Urothelium cell line (cell line): ENCODE measurements at regions not wholly inside any gene's neighbourhood (a gene's known extent, or its start where the extent isn't known, plus 50 kb on each side); places are given as distances from the start of the nearest gene placed in this dataset.
"Not testable (repeated sequence)": the region's sequence is repeated elsewhere in the genome, so short reads cannot be mapped to it uniquely, and the experiment has no call there.

Experiments used
- DNase-seq: peaks from one replicate; pipeline ENCODE4 v3.0.0; 2011; ENCODE audit warnings: low spot score, mixed read lengths
- FAIRE-seq: peaks from 2 replicates; lab custom pipeline; 2011; peaks lifted over from hg19 to GRCh38; lab: Jason Lieb, UNC

DNA sequence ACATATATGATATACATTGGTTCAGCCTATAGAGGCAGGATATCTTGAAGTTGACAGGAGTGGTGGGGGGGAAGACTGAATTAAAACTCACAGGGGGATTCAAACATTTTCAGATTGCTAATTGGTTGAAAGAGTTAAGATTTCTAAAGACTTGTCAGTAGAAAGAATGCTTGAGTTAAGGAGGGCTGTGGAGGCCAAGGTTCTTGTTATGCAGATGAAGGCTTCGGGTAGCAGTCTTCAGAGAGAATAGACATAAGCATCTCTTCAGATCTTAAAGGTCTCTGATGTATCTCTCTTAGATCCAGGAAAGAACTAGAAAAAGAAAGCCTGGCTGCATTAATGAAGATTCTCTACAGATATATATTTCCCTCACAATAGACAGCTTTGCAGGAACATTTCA is 209.8 kb upstream of the SEMA3D start:
- no peak for DNase-seq
- FAIRE-seq: no peak

- DNase-seq: no peak
- FAIRE-seq: no peak
Observed at GRCh38 chr7:85392789-85393188, 205.9 kb upstream of the SEMA3D start.

GRCh38 chr7:85392326-85392725 is 205.5 kb upstream of the SEMA3D start:
- DNase-seq (no peak), FAIRE-seq (no peak)

DNA sequence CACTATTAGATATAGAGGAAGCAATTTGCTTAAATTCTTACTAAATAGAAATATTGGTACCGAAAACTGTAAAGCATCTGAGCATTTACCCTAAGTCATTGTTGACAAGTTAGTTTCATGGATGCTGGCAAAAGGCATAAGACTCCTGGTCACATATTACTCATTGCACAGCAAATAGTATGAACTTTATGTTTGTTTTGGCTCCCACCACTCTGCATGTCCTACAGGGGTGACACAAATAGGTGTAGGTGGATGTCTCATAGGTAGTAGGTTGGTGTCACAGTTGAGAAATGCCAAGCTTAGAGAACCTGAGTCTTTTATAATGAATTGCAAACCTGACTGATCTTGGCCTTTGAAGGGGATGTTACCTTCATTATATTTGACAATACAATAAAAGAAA is 199.6 kb upstream of the SEMA3D start:
- FAIRE-seq: no peak
- no peak for DNase-seq

DNA sequence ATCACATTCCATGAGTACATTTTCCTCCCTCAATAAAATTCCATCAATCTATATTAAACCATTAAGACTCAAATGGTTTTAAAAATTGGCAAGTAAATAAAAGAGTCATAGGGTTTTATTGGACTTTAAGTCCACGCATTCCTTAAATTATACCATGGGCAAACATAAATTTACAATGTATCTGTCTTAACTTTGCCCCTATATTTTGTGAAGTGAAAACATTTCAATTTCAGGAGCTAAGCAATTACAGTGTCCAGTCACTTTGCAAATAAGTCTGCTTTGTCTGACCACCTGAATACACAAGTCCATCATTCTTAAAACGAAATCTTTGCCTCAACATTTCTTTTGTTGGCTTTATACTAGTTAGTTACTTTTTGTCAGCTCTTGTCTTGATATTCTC is 197.5 kb upstream of the SEMA3D start:
- DNase-seq (no peak), FAIRE-seq (no peak)

- no peak for DNase-seq
- no peak for FAIRE-seq
Observed at GRCh38 chr7:85381212-85381611, 194.4 kb upstream of the SEMA3D start.

DNA sequence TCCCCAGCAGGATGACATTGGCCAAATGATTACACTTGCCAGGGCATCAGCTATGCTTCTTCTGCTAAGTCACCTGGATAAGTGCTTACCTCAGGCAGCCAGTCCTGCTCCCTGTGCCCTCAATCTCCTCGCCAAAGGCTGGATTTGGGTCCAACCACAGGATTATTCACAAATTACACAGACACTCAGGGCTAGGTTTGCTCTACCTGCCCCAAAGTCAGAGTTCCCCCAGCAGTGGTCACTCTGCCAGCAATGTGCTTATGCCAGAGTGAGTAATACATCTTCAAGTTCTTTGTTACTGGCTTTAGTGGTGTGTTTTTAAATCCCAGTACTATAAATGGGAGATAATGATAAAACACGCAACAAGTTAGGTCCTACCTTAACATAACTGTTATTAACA is 189.7 kb upstream of the SEMA3D start:
- no peak for FAIRE-seq
- no peak for DNase-seq

DNA sequence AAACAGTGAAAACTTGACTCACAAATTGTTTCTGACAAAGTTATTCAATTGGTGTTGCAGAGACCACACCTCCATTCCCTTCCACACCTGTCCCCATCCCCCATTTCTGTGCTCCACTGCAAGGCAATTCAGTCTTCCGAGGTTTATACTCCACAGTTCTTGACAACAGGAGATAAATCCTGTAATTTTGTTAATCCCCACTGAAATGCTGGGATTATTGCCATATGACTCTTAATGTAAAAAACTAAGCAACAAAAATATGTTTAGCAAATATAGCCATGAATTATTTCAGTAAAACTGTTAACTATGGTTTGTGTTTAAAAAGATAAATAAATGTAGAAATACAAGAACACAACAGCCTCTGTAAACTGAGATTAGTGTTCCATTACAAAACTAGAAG is 170.1 kb upstream of the SEMA3D start:
- DNase-seq: no peak
- no peak for FAIRE-seq

GRCh38 chr7:85343484-85343883 is 156.6 kb upstream of the SEMA3D start:
- DNase-seq (no peak), FAIRE-seq (no peak)

- FAIRE-seq: no peak
- DNase-seq: no peak
Observed at GRCh38 chr7:85342781-85343180, 155.9 kb upstream of the SEMA3D start.

- DNase-seq (no peak), FAIRE-seq (no peak)
Observed at GRCh38 chr7:85341973-85342372, 155.1 kb upstream of the SEMA3D start.

GRCh38 chr7:85341121-85341520 is 154.3 kb upstream of the SEMA3D start:
- no peak for DNase-seq
- no peak for FAIRE-seq

DNA sequence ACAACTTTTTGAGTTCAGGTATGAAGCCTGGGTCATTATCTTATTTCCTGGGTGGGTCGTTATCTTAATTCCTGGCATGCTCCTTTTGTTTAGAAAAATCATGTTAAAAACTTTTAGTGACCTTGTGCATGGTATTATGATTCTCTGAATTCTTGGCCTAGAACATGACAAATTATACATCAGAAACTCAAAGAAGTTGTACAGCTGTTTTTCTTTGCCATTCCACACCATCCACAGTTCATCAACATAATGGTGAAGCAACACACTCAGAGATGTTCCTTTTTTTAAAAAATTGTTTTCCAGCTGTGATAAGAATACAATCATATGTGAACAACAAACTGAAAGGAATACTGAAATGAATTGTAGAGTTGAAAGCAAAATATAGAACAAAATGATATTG is 149.2 kb upstream of the SEMA3D start:
- no peak for DNase-seq
- FAIRE-seq: no peak

- not testable (repeated sequence) for DNase-seq, FAIRE-seq
Observed at GRCh38 chr7:85335113-85335512, 148.3 kb upstream of the SEMA3D start.

DNA sequence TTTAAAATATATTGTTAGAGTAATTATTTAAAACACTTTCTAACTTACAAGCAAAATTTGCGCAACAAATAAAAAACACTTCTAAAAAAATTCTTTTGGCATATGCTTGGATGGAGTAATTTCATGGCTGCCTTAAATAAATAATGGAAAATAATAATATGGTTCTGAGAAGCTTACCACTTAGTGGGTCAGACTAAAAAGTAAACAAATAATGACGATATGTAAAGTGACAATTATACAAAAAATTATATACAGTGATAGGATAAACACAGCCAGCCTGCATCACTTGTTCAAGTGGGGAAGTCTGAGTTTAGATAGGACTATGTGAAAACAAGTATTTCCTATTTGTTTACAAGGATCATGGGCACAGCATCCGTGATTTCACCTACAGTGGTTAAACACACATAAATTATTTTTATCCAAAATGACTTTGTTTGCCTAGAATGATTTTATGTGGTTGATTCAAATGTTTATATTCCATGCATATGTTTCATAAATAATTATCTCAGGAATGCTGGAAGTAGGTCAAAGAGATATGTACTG is 141.7 kb upstream of the SEMA3D start:
- no peak for FAIRE-seq
- DNase-seq: no peak

DNA sequence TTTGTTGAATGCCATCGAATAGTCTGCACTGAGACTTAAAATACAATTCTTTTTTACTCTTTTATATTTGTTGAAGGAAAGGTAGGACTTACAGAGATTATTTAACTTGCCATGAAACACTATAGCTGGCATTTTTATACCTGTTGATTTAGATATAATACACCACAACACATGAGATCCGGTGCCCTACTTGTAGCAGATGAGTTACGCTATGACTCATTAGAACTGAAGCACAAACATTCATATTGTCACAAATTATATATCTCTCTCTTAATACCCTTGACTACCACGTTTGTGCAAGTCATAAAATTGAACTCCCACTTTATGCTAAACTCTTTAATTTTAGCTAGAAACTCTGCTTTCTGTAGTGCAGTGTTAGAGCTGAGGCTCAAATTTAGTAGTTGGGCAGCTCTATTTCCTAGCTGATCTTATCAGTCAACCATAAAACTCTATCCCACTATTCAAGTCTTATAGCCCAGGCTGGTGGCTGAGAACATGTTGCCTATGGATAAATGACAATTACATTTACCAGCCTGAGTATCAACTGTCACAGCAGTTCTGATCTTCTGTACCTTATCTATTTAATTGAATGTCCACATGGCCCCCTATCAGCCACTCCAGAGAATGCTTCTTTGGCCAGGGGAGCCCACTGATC is 137.4 kb upstream of the SEMA3D start:
- FAIRE-seq (peak; percentile 20), DNase-seq (no peak)

GRCh38 chr7:85322252-85322651 is 135.4 kb upstream of the SEMA3D start:
- FAIRE-seq (no peak), DNase-seq (no peak)

DNA sequence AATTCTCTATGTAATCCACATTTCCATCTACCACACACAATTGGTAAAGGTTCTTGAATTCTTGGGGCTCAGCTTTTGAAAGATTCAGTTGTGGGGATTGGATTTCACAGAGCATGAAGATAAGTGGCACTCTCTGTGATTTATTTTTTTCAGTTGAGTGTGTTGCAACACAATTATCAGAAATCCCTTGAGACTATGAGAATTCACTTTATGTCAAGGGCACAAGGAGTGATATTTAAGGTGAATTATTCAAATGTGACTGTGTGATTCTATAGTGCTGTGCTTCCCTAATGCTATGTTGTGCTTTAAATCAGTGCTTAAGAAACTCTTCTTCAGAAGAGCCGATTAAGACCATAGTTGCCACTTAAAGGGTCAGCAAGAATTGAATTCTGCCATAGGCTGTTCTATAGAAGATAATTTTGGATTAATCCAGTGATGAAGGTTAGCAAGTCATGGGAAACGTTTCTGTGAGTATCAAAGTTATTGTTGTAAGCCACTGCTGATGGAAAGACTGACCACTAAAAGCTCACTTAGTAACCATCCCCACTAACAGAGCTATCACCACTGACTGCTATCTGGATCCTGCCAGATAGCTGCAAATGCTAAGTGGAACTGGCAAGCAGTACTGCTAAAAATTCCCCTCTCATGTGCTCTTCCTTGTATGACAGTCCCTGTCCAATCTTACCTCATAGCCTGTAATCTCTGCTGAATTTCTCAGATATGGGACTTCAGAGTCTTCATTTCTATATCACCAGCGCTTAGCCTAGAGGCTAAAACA is 134.0 kb upstream of the SEMA3D start:
- FAIRE-seq: no peak
- DNase-seq: no peak

GRCh38 chr7:85316489-85316888 is 129.6 kb upstream of the SEMA3D start:
- DNase-seq (no peak), FAIRE-seq (no peak)

GRCh38 chr7:85310301-85310700 is 123.4 kb upstream of the SEMA3D start:
- no peak for DNase-seq
- no peak for FAIRE-seq

DNA sequence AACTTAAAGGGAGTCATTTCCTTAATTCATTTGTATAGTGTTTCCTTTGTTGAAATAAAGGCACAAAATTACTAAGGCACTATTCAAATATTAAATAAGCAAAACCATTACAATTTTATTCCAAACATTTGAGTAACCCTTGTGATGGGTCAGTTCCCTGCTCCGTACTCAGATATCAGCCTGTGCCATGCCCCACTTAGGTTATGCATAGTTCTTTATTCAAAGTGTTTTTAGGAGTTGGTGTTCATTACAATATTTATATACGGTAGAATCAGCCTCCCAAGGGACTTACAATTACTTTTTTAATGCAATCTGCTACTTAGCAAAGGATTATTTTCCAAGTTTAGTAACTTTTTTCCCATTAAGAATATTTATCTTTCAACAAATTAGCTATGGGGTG is 119.3 kb upstream of the SEMA3D start:
- DNase-seq (no peak), FAIRE-seq (no peak)

DNA sequence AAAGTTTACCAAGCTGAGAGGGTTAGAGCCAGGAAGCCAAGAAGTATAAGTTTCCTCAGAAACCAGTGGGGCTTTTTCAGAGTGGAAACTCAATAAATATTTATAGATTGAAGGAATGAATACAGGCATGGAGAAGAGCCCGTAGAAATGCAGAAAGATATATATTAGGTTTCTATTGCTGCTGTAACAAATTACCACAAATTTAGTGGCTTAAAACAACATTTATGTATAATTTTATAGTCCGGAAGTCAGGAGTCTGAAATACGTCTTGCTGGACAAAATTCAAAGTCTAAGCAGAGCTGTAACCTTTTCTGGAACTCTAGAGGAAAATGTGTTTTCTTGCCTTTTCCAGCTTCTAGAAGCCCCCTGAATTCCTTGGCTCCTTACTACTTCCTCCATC is 107.3 kb upstream of the SEMA3D start:
- FAIRE-seq: no peak

More for the DNA sequence above, 107.3 kb upstream of the SEMA3D start:
- DNase-seq: no peak
